IgD-negative memory B cell (primary cell): ENCODE measurements at regions not wholly inside any gene's neighbourhood (a gene's known extent, or its start where the extent isn't known, plus 50 kb on each side); places are given as distances from the start of the nearest gene placed in this dataset.

Experiments used
- H3K27ac Mint-ChIP-seq, 3 donors: one replicate each; pipeline ENCODE4 v1.8.0; 2020 to 2022; ENCODE audit warnings: mild to moderate bottlenecking in 3 of 3, mixed read lengths in 3 of 3, moderate library complexity in 1 of 3
- H3K27me3 Mint-ChIP-seq: one replicate; pipeline ENCODE4 v1.8.0; 2021; ENCODE audit warnings: mixed read lengths
- H3K36me3 Mint-ChIP-seq: one replicate; pipeline ENCODE4 v1.8.0; 2020; ENCODE audit warnings: mild to moderate bottlenecking, mixed read lengths
- H3K4me1 Mint-ChIP-seq, 3 donors: one replicate each; pipeline ENCODE4 v1.8.0; 2020 to 2022; ENCODE audit warnings: mixed read lengths in 3 of 3, mild to moderate bottlenecking in 1 of 3
- H3K4me3 Mint-ChIP-seq, 4 donors: one replicate each; pipeline ENCODE4 v1.8.0; 2020 to 2022; ENCODE audit warnings: mild to moderate bottlenecking in 4 of 4, mixed read lengths in 4 of 4, moderate library complexity in 3 of 4
- H3K9me3 Mint-ChIP-seq, 3 donors: one replicate each; pipeline ENCODE4 v1.8.0; 2020 to 2021; ENCODE audit warnings: mixed read lengths in 3 of 3, mild to moderate bottlenecking in 1 of 3

DNA sequence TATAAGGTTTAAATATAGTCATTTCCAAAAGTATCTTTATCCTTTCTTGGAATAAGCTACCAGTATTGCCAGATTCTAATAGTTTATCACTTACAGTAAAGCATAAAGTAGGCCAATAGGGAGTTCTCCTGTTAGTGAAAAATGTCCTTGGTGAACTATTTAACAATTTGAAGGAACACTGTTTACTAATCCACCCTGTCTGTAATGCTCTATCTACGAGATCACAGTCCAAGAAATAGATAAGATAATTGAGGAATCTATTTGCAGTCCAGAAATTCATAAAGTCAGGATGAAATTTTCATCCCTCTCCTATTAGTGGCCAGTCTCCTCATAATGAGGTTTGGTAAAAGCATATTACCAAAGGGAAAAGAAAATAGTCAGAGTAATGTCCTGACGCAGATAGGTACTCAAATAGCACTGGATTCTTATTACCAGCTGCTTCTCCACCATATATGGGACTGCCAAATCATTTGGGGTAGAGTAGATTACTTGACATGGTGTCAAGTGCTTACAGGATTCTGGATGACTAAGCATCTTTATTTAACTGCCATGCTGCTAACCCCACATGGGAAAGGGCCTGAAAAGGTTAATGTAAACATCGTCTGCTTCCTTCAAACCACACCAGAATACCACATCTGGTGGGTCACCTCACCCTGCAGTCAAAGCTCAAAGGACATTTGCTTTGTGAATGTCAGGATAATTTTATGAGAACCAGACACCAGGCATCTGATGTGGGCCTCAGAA, 808.1 kb downstream of the EFNA5 start:
- H3K4me1 Mint-ChIP-seq, result no peaks in the 10 kb centered on the region
- H3K4me3 Mint-ChIP-seq, result no peak overlapping the region
- H3K27ac Mint-ChIP-seq, result no peak overlapping the region
- no peaks in the 10 kb centered on the region for H3K36me3 Mint-ChIP-seq
- H3K9me3 Mint-ChIP-seq, result no peaks in the 10 kb centered on the region
- H3K27me3 Mint-ChIP-seq, result no peaks in the 10 kb centered on the region

GRCh38 chr5:106860398-106861044, 810.2 kb downstream of the EFNA5 start:
- no peaks in the 10 kb centered on the region for H3K4me1 Mint-ChIP-seq

GRCh38 chr5:106858616-106859015, 812.1 kb downstream of the EFNA5 start:
- Mint-ChIP-seq H3K4me1 (no peaks in the 10 kb centered on the region), H3K36me3 (no peaks in the 10 kb centered on the region), H3K9me3 (no peaks in the 10 kb centered on the region), H3K4me3 (no peak overlapping the region), H3K27me3 (no peaks in the 10 kb centered on the region), H3K27ac (no peak overlapping the region)

More at GRCh38 chr5:106860398-106861044, 810.2 kb downstream of the EFNA5 start:
- H3K27me3 Mint-ChIP-seq, result no peaks in the 10 kb centered on the region
- no peak overlapping the region for H3K4me3 Mint-ChIP-seq
- H3K36me3 Mint-ChIP-seq, result no peaks in the 10 kb centered on the region
- H3K9me3 Mint-ChIP-seq, result no peaks in the 10 kb centered on the region
- H3K27ac Mint-ChIP-seq, result no peak overlapping the region

DNA sequence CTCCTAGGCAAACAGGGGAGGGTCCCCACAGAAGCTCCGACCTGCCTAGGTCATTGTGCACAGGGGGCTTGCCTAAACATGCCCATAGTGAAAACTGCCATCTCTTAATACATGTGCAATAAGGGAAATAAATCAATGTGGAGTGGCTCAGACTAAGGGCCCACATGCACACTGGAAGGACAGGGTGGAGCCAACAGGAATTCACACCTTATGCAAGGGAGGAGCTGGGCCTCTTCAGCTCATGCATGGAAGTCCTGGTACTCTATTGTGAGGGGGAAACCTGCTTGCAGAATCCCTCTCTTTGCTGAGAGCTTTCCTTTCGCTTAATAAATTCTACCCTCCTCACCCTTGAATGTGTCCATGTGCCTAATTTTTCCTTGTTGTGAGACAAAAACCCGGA, 815.8 kb downstream of the EFNA5 start:
- no peaks in the 10 kb centered on the region for H3K4me1 Mint-ChIP-seq
- no peaks in the 10 kb centered on the region for H3K27me3 Mint-ChIP-seq
- H3K4me3 Mint-ChIP-seq, result no peak overlapping the region
- no peaks in the 10 kb centered on the region for H3K9me3 Mint-ChIP-seq
- H3K27ac Mint-ChIP-seq, result no peak overlapping the region
- H3K36me3 Mint-ChIP-seq, result no peaks in the 10 kb centered on the region

- Mint-ChIP-seq H3K4me3 (no peak overlapping the region), H3K36me3 (no peaks in the 10 kb centered on the region), H3K27me3 (no peaks in the 10 kb centered on the region), H3K4me1 (no peaks in the 10 kb centered on the region), H3K27ac (no peak overlapping the region), H3K9me3 (no peaks in the 10 kb centered on the region)
Measured at GRCh38 chr5:106854105-106854687, 816.5 kb downstream of the EFNA5 start.

DNA sequence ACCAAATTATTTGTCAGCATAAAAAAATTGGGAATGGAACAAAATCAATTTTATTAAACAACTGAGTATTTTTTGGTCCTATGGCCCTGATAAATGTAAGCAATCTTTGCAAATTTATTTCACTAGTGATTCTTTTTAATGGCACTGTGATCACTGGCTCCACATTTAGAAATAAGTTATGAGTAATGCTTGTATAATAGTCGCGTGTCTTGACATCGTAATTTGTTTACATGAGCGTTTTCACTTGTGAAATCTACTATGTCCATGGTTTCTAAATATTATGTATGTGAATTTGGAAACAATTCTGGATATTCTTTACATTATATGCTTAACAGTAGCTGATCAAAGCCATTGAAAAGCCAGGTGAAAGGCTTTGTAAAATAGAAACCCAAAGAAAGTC, 817.5 kb downstream of the EFNA5 start:
- no peaks in the 10 kb centered on the region for H3K27me3 Mint-ChIP-seq
- H3K4me1 Mint-ChIP-seq, result no peaks in the 10 kb centered on the region
- H3K4me3 Mint-ChIP-seq, result no peak overlapping the region
- no peak overlapping the region for H3K27ac Mint-ChIP-seq
- H3K36me3 Mint-ChIP-seq, result no peaks in the 10 kb centered on the region
- H3K9me3 Mint-ChIP-seq, result no peaks in the 10 kb centered on the region

DNA sequence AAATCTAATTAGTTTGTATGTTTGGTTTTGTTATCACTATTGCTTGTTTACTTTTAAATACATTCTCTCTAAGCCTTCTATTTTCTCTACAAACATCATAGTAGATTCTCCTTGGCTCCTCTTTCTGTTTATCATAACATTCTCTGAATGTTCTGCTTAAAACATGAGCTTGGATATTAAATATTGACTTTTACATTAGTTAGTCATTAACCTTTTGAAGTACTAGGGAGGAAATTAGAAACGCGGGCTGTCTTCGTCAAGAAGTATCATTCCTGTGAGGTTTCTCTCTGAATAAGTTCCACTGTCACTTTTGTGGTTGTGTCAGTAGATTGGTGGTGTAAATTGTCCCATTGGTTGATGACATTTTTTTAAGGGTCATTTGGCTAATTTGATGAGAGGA, 821.5 kb downstream of the EFNA5 start:
- no peaks in the 10 kb centered on the region for H3K36me3 Mint-ChIP-seq
- H3K27ac Mint-ChIP-seq, result no peak overlapping the region
- no peaks in the 10 kb centered on the region for H3K4me1 Mint-ChIP-seq
- no peaks in the 10 kb centered on the region for H3K9me3 Mint-ChIP-seq
- no peak overlapping the region for H3K4me3 Mint-ChIP-seq
- no peaks in the 10 kb centered on the region for H3K27me3 Mint-ChIP-seq

GRCh38 chr5:106843812-106844416, 826.8 kb downstream of the EFNA5 start:
- Mint-ChIP-seq H3K27ac (no peak overlapping the region), H3K4me3 (no peak overlapping the region), H3K9me3 (peaks cover 0 to 3% (median 0%) of the 10 kb centered on the region in 3 donors), H3K27me3 (no peaks in the 10 kb centered on the region), H3K36me3 (no peaks in the 10 kb centered on the region), H3K4me1 (no peaks in the 10 kb centered on the region)

DNA sequence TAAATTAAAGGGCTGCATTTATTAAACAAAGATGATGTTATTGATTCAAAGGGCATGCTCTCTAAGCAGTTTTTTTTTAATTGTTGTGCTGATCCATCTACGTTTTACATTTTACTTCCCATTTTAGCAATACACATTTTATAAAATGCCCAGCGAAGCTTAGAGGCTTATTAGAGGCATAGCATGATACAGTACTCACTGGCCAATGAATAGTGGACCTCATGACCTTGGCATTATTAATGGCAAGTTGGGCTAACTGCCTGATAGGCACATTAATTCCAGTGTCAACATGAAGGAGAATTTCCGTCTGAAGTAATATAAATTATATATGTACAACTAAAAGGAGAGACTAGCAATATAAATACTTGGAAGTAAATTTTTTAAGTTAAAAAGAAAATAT, 837.2 kb downstream of the EFNA5 start:
- Mint-ChIP-seq H3K4me3 (no peak overlapping the region), H3K4me1 (no peaks in the 10 kb centered on the region), H3K27me3 (no peaks in the 10 kb centered on the region), H3K36me3 (no peaks in the 10 kb centered on the region), H3K27ac (no peak overlapping the region), H3K9me3 (peaks cover 0 to under 1% (median 0%) of the 10 kb centered on the region in 3 donors)

DNA sequence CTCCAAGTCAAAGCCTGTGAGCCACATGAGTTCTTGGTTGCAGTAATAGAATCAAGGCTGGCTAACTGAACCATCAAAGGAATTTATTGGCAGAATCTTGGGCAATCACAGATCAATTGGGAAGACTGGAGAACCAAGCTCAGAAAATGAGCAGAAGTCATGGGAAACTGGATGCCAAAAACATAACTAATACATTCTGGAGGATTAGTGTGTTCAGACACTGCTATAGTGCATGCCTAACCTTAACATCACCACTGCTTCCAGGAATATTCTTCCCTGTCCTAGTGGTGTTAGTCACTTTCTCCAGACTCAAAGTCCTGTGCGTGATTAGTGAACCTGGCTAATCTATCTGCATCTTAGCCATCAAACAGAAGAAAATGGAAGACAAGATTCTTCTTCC, 843.7 kb downstream of the EFNA5 start:
- Mint-ChIP-seq H3K27ac (no peak overlapping the region), H3K27me3 (no peaks in the 10 kb centered on the region), H3K36me3 (no peaks in the 10 kb centered on the region), H3K9me3 (no peaks in the 10 kb centered on the region), H3K4me3 (no peak overlapping the region), H3K4me1 (no peaks in the 10 kb centered on the region)

DNA sequence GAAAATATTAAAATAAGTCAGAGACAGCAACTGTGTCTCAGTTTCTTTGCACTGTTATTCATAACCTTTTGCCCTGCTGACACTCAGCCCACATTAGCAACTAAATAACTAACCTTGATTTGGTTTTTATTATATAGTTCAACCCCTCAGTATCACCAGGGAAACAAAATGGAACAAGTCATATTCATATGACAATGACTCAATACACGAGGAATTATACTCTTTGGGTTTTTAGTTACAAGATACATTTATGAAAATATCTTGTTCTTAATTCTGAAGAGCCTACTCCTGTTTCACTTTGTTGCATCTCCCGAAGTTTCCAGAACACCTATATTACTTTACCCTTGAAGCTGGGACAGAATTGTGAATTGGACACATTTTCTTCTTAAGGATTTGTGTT, 845.4 kb downstream of the EFNA5 start:
- no peaks in the 10 kb centered on the region for H3K4me1 Mint-ChIP-seq
- H3K9me3 Mint-ChIP-seq, result no peaks in the 10 kb centered on the region
- H3K27ac Mint-ChIP-seq, result no peak overlapping the region
- H3K27me3 Mint-ChIP-seq, result no peaks in the 10 kb centered on the region
- H3K36me3 Mint-ChIP-seq, result no peaks in the 10 kb centered on the region
- no peak overlapping the region for H3K4me3 Mint-ChIP-seq

GRCh38 chr5:106822851-106823250, 847.9 kb downstream of the EFNA5 start:
- Mint-ChIP-seq H3K4me3 (no peak overlapping the region), H3K27ac (no peak overlapping the region), H3K9me3 (no peaks in the 10 kb centered on the region), H3K4me1 (no peaks in the 10 kb centered on the region), H3K36me3 (no peaks in the 10 kb centered on the region), H3K27me3 (no peaks in the 10 kb centered on the region)

GRCh38 chr5:106818552-106818951, 852.2 kb downstream of the EFNA5 start:
- Mint-ChIP-seq H3K9me3 (peaks cover 0 to 1% (median 0%) of the 10 kb centered on the region in 3 donors), H3K27ac (no peak overlapping the region), H3K27me3 (no peaks in the 10 kb centered on the region), H3K36me3 (no peaks in the 10 kb centered on the region), H3K4me1 (no peaks in the 10 kb centered on the region), H3K4me3 (no peak overlapping the region)

- Mint-ChIP-seq H3K27ac (no peak overlapping the region), H3K36me3 (no peaks in the 10 kb centered on the region), H3K27me3 (no peaks in the 10 kb centered on the region), H3K4me1 (no peaks in the 10 kb centered on the region), H3K9me3 (peaks cover 0 to 1% (median 0%) of the 10 kb centered on the region in 3 donors), H3K4me3 (no peak overlapping the region)
Measured at GRCh38 chr5:106814961-106815360, 855.8 kb downstream of the EFNA5 start.

DNA sequence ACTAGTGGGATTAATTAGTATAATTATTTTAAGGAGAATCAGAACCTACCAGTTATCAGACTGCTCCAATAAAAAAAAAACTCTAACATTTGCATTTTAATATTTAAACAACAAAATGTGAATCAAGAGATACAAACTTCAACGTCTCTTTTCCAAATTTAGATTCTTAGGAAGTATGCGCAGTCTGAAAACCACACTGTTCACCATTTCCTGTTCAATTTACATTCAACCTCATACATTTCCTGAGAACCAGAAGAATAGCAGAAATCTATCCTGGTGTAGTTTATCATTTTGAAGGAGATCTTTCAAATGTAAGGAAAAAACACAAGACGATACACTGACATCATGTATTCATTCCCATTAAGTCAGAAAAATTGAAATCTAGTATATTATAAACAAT, 869.2 kb downstream of the EFNA5 start:
- H3K4me3 Mint-ChIP-seq, result no peak overlapping the region
- H3K27ac Mint-ChIP-seq, result no peak overlapping the region
- no peaks in the 10 kb centered on the region for H3K4me1 Mint-ChIP-seq
- H3K36me3 Mint-ChIP-seq, result no peaks in the 10 kb centered on the region
- H3K27me3 Mint-ChIP-seq, result no peaks in the 10 kb centered on the region
- peaks cover 0 to 6% (median 0%) of the 10 kb centered on the region in 3 donors for H3K9me3 Mint-ChIP-seq
